ENCODE measurements at regions not wholly inside any gene's neighbourhood (a gene's known extent, or its start where the extent isn't known, plus 50 kb on each side); places are given as distances from the start of the nearest gene placed in this dataset.

DNA sequence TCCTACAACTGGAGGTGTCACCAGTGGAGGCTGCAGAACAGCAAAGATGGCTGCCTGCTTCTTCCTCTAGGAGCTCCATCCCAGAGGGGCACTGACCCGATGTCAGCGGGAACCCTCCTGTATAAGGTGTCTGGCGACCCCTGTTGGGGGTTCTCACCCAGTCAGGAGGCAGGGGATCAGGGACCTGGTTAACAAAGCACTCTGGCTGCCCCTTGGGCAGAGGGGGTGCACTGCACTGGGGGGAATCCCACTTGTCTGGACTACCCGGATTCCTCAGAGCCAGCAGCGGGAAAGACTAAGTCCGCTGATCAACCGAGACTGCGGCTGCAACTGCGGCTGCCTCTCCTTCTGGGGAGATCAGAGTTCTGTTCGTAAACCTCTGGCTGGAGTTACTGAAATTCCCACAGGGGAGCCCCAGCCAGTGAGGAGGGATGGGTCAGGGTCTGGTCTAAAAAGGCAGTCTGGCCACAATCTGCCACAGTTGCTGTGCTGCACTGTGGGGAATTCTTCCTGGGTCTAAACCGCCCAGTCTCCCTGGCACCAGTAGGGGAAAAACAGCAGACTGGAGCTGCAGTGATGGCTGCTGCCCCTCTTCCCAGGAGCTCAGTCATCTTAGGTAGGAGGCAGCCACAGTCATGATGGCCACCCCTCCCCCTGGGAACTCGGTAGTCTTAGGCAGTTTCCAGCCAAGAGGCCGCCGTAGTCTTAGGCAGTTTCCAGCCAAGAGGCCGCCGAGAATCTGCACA lies 213.4 kb downstream of the CYB561 start:
- Mint-ChIP-seq H3K27me3 (ENCODE audit: low read depth) (no peaks in the 10 kb centered on the region), H3K4me3 (no peak overlapping the region), H3K27ac (no peak overlapping the region), H3K36me3 (peaks cover 22% of the 10 kb centered on the region), H3K4me1 (no peaks in the 10 kb centered on the region), H3K9me3 (peaks cover 31% of the 10 kb centered on the region)
- peak; percentile 82 for ATAC-seq
- ChIA-PET POLR2A (no interaction called here), CTCF (interaction anchor here (0.6 to 1.5 kb wide), 6 partner anchors 9 to 238 kb away, joined by 3 to 4 read pairs (median 3); no protein-coding TSS in a partner anchor)
- no peak for TF ChIP-seq PRRX2 (CRISPR knock-in tag; IDR thresholded peaks at IDR 0.05)
- no peak for TF ChIP-seq ZNF317 (CRISPR knock-in tag; IDR thresholded peaks at IDR 0.05; ENCODE audit: borderline replicate concordance, low read depth)
- TF ChIP-seq, protein P1, sequence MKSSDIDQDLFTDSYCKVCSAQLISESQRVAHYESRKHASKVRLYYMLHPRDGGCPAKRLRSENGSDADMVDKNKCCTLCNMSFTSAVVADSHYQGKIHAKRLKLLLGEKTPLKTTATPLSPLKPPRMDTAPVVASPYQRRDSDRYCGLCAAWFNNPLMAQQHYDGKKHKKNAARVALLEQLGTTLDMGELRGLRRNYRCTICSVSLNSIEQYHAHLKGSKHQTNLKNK (CRISPR knock-in tag; IDR thresholded peaks at IDR 0.05), result no peak
- TF ChIP-seq, protein P2, sequence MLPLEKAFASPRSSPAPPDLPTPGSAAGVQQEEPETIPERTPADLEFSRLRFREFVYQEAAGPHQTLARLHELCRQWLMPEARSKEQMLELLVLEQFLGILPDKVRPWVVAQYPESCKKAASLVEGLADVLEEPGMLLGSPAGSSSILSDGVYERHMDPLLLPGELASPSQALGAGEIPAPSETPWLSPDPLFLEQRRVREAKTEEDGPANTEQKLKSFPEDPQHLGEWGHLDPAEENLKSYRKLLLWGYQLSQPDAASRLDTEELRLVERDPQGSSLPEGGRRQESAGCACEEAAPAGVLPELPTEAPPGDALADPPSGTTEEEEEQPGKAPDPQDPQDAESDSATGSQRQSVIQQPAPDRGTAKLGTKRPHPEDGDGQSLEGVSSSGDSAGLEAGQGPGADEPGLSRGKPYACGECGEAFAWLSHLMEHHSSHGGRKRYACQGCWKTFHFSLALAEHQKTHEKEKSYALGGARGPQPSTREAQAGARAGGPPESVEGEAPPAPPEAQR (CRISPR knock-in tag; IDR thresholded peaks at IDR 0.05), result no peak
- TF ChIP-seq, protein P3, sequence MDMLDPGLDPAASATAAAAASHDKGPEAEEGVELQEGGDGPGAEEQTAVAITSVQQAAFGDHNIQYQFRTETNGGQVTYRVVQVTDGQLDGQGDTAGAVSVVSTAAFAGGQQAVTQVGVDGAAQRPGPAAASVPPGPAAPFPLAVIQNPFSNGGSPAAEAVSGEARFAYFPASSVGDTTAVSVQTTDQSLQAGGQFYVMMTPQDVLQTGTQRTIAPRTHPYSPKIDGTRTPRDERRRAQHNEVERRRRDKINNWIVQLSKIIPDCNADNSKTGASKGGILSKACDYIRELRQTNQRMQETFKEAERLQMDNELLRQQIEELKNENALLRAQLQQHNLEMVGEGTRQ (CRISPR knock-in tag; IDR thresholded peaks at IDR 0.05), result no peak
- no peak for TF ChIP-seq ZNF232 (CRISPR knock-in tag; IDR thresholded peaks at IDR 0.05)
- TF ChIP-seq, protein P4, sequence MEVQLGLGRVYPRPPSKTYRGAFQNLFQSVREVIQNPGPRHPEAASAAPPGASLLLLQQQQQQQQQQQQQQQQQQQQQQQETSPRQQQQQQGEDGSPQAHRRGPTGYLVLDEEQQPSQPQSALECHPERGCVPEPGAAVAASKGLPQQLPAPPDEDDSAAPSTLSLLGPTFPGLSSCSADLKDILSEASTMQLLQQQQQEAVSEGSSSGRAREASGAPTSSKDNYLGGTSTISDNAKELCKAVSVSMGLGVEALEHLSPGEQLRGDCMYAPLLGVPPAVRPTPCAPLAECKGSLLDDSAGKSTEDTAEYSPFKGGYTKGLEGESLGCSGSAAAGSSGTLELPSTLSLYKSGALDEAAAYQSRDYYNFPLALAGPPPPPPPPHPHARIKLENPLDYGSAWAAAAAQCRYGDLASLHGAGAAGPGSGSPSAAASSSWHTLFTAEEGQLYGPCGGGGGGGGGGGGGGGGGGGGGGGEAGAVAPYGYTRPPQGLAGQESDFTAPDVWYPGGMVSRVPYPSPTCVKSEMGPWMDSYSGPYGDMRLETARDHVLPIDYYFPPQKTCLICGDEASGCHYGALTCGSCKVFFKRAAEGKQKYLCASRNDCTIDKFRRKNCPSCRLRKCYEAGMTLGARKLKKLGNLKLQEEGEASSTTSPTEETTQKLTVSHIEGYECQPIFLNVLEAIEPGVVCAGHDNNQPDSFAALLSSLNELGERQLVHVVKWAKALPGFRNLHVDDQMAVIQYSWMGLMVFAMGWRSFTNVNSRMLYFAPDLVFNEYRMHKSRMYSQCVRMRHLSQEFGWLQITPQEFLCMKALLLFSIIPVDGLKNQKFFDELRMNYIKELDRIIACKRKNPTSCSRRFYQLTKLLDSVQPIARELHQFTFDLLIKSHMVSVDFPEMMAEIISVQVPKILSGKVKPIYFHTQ (CRISPR knock-in tag; IDR thresholded peaks at IDR 0.05), result no peak
- TF ChIP-seq, protein P5, sequence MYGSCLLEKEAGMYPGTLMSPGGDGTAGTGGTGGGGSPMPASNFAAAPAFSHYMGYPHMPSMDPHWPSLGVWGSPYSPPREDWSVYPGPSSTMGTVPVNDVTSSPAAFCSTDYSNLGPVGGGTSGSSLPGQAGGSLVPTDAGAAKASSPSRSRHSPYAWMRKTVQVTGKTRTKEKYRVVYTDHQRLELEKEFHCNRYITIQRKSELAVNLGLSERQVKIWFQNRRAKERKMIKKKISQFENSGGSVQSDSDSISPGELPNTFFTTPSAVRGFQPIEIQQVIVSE (CRISPR knock-in tag; IDR thresholded peaks at IDR 0.05; ENCODE audit: borderline replicate concordance), result no peak
- TF ChIP-seq JAZF1 (CRISPR knock-in tag; IDR thresholded peaks at IDR 0.05), result no peak
- no peak for TF ChIP-seq CREM (CRISPR knock-in tag; IDR thresholded peaks at IDR 0.05)
- TF ChIP-seq, protein P6, sequence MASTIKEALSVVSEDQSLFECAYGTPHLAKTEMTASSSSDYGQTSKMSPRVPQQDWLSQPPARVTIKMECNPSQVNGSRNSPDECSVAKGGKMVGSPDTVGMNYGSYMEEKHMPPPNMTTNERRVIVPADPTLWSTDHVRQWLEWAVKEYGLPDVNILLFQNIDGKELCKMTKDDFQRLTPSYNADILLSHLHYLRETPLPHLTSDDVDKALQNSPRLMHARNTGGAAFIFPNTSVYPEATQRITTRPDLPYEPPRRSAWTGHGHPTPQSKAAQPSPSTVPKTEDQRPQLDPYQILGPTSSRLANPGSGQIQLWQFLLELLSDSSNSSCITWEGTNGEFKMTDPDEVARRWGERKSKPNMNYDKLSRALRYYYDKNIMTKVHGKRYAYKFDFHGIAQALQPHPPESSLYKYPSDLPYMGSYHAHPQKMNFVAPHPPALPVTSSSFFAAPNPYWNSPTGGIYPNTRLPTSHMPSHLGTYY (CRISPR knock-in tag; IDR thresholded peaks at IDR 0.05), result no peak
- no peak for TF ChIP-seq NFE2L1 (CRISPR knock-in tag; IDR thresholded peaks at IDR 0.05)
- peak; percentile 45 for DNase-seq (ENCODE audit: low spot score)

DNA sequence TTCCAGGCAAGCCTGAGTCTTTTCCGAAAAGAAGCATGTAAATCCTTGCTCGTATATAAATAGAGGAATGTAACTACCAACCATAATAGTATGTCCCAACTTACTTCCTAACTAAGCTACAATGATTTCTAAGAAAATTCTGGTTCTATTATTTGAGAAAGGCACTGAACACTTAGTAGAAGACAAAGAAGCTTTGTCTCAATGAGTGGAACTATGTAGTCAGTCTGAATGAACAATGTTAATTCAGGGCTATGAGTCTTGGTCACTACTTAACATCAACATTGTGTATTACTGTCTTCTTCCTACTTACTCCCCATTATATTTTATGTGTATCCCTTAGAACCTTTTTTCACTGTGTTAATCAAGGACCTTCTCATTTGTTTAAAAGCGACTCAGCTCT lies 206.0 kb downstream of the CYB561 start:
- Mint-ChIP-seq H3K9me3 (peaks cover 13% of the 10 kb centered on the region), H3K4me3 (no peak overlapping the region), H3K4me1 (peaks cover 2% of the 10 kb centered on the region; the same call in 1 of the 2 replicates), H3K27me3 (ENCODE audit: low read depth) (no peaks in the 10 kb centered on the region), H3K36me3 (0 out of 2 replicates have a peak, but pooled peaks cover 8% of the 10 kb centered on the region), H3K27ac (no peak overlapping the region)
- no peak for TF ChIP-seq CBFB (CRISPR knock-in tag; IDR thresholded peaks at IDR 0.05; ENCODE audit: low read depth)
- no peak for TF ChIP-seq ZNF219 (CRISPR knock-in tag; IDR thresholded peaks at IDR 0.05; ENCODE audit: borderline replicate concordance)
- TF ChIP-seq, protein P7, sequence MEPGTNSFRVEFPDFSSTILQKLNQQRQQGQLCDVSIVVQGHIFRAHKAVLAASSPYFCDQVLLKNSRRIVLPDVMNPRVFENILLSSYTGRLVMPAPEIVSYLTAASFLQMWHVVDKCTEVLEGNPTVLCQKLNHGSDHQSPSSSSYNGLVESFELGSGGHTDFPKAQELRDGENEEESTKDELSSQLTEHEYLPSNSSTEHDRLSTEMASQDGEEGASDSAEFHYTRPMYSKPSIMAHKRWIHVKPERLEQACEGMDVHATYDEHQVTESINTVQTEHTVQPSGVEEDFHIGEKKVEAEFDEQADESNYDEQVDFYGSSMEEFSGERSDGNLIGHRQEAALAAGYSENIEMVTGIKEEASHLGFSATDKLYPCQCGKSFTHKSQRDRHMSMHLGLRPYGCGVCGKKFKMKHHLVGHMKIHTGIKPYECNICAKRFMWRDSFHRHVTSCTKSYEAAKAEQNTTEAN (CRISPR knock-in tag; IDR thresholded peaks at IDR 0.05), result no peak
- TF ChIP-seq, protein P8, sequence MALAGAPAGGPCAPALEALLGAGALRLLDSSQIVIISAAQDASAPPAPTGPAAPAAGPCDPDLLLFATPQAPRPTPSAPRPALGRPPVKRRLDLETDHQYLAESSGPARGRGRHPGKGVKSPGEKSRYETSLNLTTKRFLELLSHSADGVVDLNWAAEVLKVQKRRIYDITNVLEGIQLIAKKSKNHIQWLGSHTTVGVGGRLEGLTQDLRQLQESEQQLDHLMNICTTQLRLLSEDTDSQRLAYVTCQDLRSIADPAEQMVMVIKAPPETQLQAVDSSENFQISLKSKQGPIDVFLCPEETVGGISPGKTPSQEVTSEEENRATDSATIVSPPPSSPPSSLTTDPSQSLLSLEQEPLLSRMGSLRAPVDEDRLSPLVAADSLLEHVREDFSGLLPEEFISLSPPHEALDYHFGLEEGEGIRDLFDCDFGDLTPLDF (CRISPR knock-in tag; IDR thresholded peaks at IDR 0.05), result no peak
- DNase-seq (ENCODE audit: low spot score) (no peak), ATAC-seq (no peak)
- CTCF ChIA-PET, result interaction anchor here (0.8 kb wide), 1 partner anchor 167 kb away, joined by 3 read pairs; no protein-coding TSS in a partner anchor
- POLR2A ChIA-PET, result no interaction called here

All from WTC11 (cell line).